ENCODE measurements at regions not wholly inside any gene's neighbourhood (a gene's known extent, or its start where the extent isn't known, plus 50 kb on each side); places are given as distances from the start of the nearest gene placed in this dataset.

GRCh38 chr13:22703601-22704209, 477.1 kb upstream of the SGCG start:
- FAIRE-seq, result no peak

- FAIRE-seq, result no peak
Measured at GRCh38 chr13:22707946-22708345, 472.8 kb upstream of the SGCG start.

- FAIRE-seq, result no peak
Measured at GRCh38 chr13:22717036-22717435, 463.7 kb upstream of the SGCG start.

- FAIRE-seq, result no peak
Measured at GRCh38 chr13:22726726-22727125, 454.1 kb upstream of the SGCG start.

GRCh38 chr13:22735011-22735995, 445.5 kb upstream of the SGCG start:
- no peak for FAIRE-seq

GRCh38 chr13:22736084-22736767, 444.6 kb upstream of the SGCG start:
- FAIRE-seq, result no peak

- FAIRE-seq, result no peak
Measured at GRCh38 chr13:22736768-22737092, 444.0 kb upstream of the SGCG start.

- FAIRE-seq, result no peak
Measured at GRCh38 chr13:22738357-22738756, 442.4 kb upstream of the SGCG start.

- FAIRE-seq, result no peak
Measured at GRCh38 chr13:22740264-22740663, 440.5 kb upstream of the SGCG start.

GRCh38 chr13:22744688-22745452, 435.9 kb upstream of the SGCG start:
- FAIRE-seq, result no peak

GRCh38 chr13:22748866-22749577, 431.8 kb upstream of the SGCG start:
- FAIRE-seq, result no peak

GRCh38 chr13:22749626-22750025, 431.2 kb upstream of the SGCG start:
- no peak for FAIRE-seq

GRCh38 chr13:22757530-22758120, 423.2 kb upstream of the SGCG start:
- no peak for FAIRE-seq

GRCh38 chr13:22758245-22758644, 422.5 kb upstream of the SGCG start:
- FAIRE-seq, result no peak

GRCh38 chr13:22761709-22762108, 419.1 kb upstream of the SGCG start:
- no peak for FAIRE-seq

- no peak for FAIRE-seq
Measured at GRCh38 chr13:22765547-22765946, 415.2 kb upstream of the SGCG start.

- no peak for FAIRE-seq
Measured at GRCh38 chr13:22770891-22771290, 409.9 kb upstream of the SGCG start.

GRCh38 chr13:22773465-22773864, 407.3 kb upstream of the SGCG start:
- FAIRE-seq, result no peak

GRCh38 chr13:22776394-22777186, 404.2 kb upstream of the SGCG start:
- no peak for FAIRE-seq

- FAIRE-seq, result no peak
Measured at GRCh38 chr13:22777207-22777606, 403.6 kb upstream of the SGCG start.

- FAIRE-seq, result no peak
Measured at GRCh38 chr13:22789027-22789593, 391.7 kb upstream of the SGCG start.
